ENCODE measurements at regions not wholly inside any gene's neighbourhood (a gene's known extent, or its start where the extent isn't known, plus 50 kb on each side); places are given as distances from the start of the nearest gene placed in this dataset.

DNA sequence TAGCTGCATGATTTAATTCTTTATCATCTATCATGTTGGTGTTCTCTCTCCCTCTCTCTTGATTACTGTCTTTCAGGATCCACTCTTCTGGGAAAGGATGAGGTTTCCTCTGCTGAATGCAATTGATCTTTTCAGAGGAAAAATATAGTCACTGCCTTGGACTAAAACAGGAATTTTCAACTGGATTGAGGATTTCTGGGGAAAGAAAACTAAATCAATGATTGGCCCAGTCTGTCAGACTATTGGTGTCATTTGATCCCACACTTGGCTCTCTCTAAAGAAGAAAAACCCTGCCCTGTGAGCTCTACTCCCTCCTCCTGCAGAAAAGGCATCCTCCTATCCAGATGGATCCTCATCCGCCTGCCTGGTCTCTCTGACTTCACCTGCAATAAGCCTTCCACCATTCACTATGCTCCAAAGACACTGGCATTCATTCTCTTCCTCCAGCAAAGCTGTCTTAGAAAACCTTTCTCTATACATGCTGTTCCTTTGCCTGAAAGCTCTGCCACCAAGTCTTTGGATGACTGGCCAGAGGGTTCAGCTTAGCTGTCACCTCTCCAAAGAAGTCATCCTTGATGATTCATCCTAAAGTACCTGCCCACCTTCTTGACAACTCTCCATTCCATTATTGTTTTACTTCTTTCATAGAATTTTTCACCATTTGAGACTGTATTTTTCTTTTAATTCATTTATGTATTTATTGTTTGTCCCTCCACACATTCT lies 127.7 kb upstream of the CAND1 start:
- BruUV-seq (replicated peaks), result no TSS peak
- TF ChIP-seq TOPORS (CRISPR knock-in tag; IDR thresholded peaks at IDR 0.05) (no peak), ZNF383 (CRISPR knock-in tag; IDR thresholded peaks at IDR 0.05; ENCODE audit: borderline replicate concordance) (no peak), TBX2 (CRISPR knock-in tag; IDR thresholded peaks at IDR 0.05; ENCODE audit: borderline replicate concordance) (no peak), ZNF792 (CRISPR knock-in tag; IDR thresholded peaks at IDR 0.05) (no peak), RBFOX2 (IDR thresholded peaks at IDR 0.05; ENCODE audit: low read depth, low read length) (no peak), MAF1 (CRISPR knock-in tag; IDR thresholded peaks at IDR 0.05; ENCODE audit: borderline replicate concordance) (no peak), PHF5A (CRISPR knock-in tag; IDR thresholded peaks at IDR 0.05; ENCODE audit: low read depth, unreplicated experiment) (no peak), ZNF550 (CRISPR knock-in tag; IDR thresholded peaks at IDR 0.05; ENCODE audit: borderline replicate concordance) (no peak), ZNF83 (CRISPR knock-in tag; IDR thresholded peaks at IDR 0.05; ENCODE audit: borderline replicate concordance) (no peak), ZNF331 (CRISPR knock-in tag; IDR thresholded peaks at IDR 0.05) (no peak)
- TF ChIP-seq, protein P1, sequence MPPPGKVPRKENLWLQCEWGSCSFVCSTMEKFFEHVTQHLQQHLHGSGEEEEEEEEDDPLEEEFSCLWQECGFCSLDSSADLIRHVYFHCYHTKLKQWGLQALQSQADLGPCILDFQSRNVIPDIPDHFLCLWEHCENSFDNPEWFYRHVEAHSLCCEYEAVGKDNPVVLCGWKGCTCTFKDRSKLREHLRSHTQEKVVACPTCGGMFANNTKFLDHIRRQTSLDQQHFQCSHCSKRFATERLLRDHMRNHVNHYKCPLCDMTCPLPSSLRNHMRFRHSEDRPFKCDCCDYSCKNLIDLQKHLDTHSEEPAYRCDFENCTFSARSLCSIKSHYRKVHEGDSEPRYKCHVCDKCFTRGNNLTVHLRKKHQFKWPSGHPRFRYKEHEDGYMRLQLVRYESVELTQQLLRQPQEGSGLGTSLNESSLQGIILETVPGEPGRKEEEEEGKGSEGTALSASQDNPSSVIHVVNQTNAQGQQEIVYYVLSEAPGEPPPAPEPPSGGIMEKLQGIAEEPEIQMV (CRISPR knock-in tag; IDR thresholded peaks at IDR 0.05; ENCODE audit: low read depth), result no peak
- TF ChIP-seq, protein P2, sequence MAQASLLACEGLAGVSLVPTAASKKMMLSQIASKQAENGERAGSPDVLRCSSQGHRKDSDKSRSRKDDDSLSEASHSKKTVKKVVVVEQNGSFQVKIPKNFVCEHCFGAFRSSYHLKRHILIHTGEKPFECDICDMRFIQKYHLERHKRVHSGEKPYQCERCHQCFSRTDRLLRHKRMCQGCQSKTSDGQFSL (CRISPR knock-in tag; IDR thresholded peaks at IDR 0.05), result no peak
- TF ChIP-seq, protein P3, sequence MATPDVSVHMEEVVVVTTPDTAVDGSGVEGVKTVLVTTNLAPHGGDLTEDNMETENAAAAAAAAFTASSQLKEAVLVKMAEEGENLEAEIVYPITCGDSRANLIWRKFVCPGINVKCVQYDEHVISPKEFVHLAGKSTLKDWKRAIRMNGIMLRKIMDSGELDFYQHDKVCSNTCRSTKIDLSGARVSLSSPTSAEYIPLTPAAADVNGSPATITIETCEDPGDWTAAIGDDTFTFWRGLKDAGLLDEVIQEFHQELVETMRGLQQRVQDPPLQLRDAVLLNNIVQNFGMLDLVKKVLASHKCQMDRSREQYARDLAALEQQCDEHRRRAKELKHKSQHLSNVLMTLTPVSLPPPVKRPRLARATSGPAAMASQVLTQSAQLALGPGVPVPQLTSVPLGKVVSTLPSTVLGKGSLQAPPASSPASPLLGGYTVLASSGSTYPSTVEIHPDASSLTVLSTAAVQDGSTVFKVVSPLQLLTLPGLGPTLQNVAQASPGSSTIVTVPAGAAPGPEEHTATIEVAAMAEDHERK (CRISPR knock-in tag; IDR thresholded peaks at IDR 0.05; ENCODE audit: low read depth), result no peak
- TF ChIP-seq, protein P4, sequence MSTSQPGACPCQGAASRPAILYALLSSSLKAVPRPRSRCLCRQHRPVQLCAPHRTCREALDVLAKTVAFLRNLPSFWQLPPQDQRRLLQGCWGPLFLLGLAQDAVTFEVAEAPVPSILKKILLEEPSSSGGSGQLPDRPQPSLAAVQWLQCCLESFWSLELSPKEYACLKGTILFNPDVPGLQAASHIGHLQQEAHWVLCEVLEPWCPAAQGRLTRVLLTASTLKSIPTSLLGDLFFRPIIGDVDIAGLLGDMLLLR (CRISPR knock-in tag; IDR thresholded peaks at IDR 0.05), result no peak
- TF ChIP-seq, protein P5, sequence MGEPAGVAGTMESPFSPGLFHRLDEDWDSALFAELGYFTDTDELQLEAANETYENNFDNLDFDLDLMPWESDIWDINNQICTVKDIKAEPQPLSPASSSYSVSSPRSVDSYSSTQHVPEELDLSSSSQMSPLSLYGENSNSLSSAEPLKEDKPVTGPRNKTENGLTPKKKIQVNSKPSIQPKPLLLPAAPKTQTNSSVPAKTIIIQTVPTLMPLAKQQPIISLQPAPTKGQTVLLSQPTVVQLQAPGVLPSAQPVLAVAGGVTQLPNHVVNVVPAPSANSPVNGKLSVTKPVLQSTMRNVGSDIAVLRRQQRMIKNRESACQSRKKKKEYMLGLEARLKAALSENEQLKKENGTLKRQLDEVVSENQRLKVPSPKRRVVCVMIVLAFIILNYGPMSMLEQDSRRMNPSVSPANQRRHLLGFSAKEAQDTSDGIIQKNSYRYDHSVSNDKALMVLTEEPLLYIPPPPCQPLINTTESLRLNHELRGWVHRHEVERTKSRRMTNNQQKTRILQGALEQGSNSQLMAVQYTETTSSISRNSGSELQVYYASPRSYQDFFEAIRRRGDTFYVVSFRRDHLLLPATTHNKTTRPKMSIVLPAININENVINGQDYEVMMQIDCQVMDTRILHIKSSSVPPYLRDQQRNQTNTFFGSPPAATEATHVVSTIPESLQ (CRISPR knock-in tag; conservative IDR thresholded peaks at IDR 0.05), result no peak
- TF ChIP-seq, protein P6, sequence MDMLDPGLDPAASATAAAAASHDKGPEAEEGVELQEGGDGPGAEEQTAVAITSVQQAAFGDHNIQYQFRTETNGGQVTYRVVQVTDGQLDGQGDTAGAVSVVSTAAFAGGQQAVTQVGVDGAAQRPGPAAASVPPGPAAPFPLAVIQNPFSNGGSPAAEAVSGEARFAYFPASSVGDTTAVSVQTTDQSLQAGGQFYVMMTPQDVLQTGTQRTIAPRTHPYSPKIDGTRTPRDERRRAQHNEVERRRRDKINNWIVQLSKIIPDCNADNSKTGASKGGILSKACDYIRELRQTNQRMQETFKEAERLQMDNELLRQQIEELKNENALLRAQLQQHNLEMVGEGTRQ (IDR thresholded peaks at IDR 0.05; ENCODE audit: low read depth, low read length), result no peak
- TF ChIP-seq, protein P6 (CRISPR knock-in tag; IDR thresholded peaks at IDR 0.05; ENCODE audit: borderline replicate concordance), result no peak

More for the DNA sequence above, 127.7 kb upstream of the CAND1 start:
- Histone ChIP-seq H3K9me3 (ENCODE audit: low read length) (no peaks in the 10 kb centered on the region), H4K20me1 (ENCODE audit: insufficient read depth, low read length) (no peaks in the 10 kb centered on the region), H3K4me2 (ENCODE audit: low read depth, low read length) (no peak overlapping the region), H3K27me3 (ENCODE audit: control insufficient read depth in 1 of 2, insufficient read depth in 2 of 2, low read length in 2 of 2) (no peaks in the 10 kb centered on the region; a peak in 1 of 5 replicates), H3K9ac (ENCODE audit: insufficient read depth, low read depth, low read length) (no peak overlapping the region), H3K36me3 (replicated peaks in 1 of 2; ENCODE audit: control insufficient read depth in 1 of 2, insufficient read depth in 2 of 2, low read length in 2 of 2) (no peaks in the 10 kb centered on the region), H3K4me1 (ENCODE audit: insufficient read depth, low read length) (no peaks in the 10 kb centered on the region), H3K4me3 (replicated peaks in 1 of 3; ENCODE audit: insufficient read depth in 1 of 3, low read depth in 2 of 3, low read length in 3 of 3) (no peak overlapping the region), H3K79me2 (ENCODE audit: insufficient read depth, low read length) (no peaks in the 10 kb centered on the region), H2AFZ (ENCODE audit: low read length) (no peak overlapping the region), H3K27ac (ENCODE audit: extremely low read length, insufficient read depth, low read length) (no peak overlapping the region)
- FAIRE-seq, result no peak
- ATAC-seq, result no peak
- CTCF ChIA-PET (ENCODE audit: low intra/inter-chr PET ratio, low total read pairs), result no interaction called here
- 4% methylated on average over 1 of the region's 1 CpG for WGBS (ENCODE audit: low lambda C conversion rate)
- no peak for DNase-seq (ENCODE audit: low spot score)
- in situ Hi-C loops (cut with HindIII; ENCODE audit: extremely low pct_ligation_motif_present, low pct_unique_long_range_greater_than_20kb), result no loop called here
- intact Hi-C loops (cut with micrococcal nuclease; ENCODE audit: unreplicated experiment), result no loop called here
- POLR2A ChIA-PET, result no interaction called here

All from HepG2 (cell line).